ENCODE measurements at regions not wholly inside any gene's neighbourhood (a gene's known extent, or its start where the extent isn't known, plus 50 kb on each side); places are given as distances from the start of the nearest gene placed in this dataset.

DNA sequence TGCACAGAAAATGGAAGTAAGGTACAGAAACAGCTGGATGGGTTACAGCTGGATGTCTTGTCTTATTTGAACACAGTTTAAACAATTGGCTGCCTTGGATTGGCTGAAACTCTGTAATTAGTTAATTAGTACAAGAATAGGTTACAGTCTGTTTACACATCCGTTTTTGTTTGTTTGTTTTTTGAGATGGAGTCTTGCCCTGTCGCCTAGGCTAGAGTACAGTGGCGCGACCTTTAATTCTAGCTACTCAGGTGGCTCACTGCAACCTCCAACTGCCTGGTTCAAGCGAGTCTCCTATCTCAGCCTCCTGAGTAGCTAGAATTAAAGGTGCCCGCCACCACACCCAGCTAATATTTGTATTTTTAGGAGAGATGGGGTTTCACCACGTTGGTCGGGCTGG is 368.7 kb upstream of the KLF4 start:
- TF ChIP-seq, protein P1, sequence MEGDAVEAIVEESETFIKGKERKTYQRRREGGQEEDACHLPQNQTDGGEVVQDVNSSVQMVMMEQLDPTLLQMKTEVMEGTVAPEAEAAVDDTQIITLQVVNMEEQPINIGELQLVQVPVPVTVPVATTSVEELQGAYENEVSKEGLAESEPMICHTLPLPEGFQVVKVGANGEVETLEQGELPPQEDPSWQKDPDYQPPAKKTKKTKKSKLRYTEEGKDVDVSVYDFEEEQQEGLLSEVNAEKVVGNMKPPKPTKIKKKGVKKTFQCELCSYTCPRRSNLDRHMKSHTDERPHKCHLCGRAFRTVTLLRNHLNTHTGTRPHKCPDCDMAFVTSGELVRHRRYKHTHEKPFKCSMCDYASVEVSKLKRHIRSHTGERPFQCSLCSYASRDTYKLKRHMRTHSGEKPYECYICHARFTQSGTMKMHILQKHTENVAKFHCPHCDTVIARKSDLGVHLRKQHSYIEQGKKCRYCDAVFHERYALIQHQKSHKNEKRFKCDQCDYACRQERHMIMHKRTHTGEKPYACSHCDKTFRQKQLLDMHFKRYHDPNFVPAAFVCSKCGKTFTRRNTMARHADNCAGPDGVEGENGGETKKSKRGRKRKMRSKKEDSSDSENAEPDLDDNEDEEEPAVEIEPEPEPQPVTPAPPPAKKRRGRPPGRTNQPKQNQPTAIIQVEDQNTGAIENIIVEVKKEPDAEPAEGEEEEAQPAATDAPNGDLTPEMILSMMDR (IDR thresholded peaks at IDR 0.05), result no peak
- TF ChIP-seq POLR2A (IDR thresholded peaks at IDR 0.05), result no peak
